Astrocyte (in vitro differentiated cells and primary cell): ENCODE measurements at regions not wholly inside any gene's neighbourhood (a gene's known extent, or its start where the extent isn't known, plus 50 kb on each side); places are given as distances from the start of the nearest gene placed in this dataset.

Experiments
- DNase-seq: peaks from one replicate; pipeline ENCODE4 v3.0.0-alpha.2; 2010; ENCODE audit warnings: low read depth
- FAIRE-seq: peaks from 2 replicates; lab custom pipeline; 2011; peaks lifted over from hg19 to GRCh38; lab: Jason Lieb, UNC
- H2AFZ ChIP-seq: 2 replicates; pipeline ENCODE4 v1.6.0; 2012; ENCODE audit warnings: low read depth, low read length, inconsistent platforms
- H3K27ac ChIP-seq: 2 replicates; pipeline ENCODE4 v1.5.1; 2011; ENCODE audit warnings: low read depth, low read length, inconsistent platforms
- H3K27me3 ChIP-seq: 2 replicates; pipeline ENCODE4 v1.6.0; 2011; ENCODE audit warnings: low read length, inconsistent platforms; ENCODE audit not compliant: insufficient read depth
- H3K36me3 ChIP-seq: 2 replicates; pipeline ENCODE4 v1.5.1; 2011; ENCODE audit warnings: low read length, inconsistent platforms; ENCODE audit not compliant: insufficient read depth
- H3K4me1 ChIP-seq: 2 replicates; pipeline ENCODE4 v1.5.1; 2011; ENCODE audit warnings: low read length, inconsistent platforms; ENCODE audit not compliant: insufficient read depth
- H3K4me2 ChIP-seq: 2 replicates; pipeline ENCODE4 v1.6.0; 2012; ENCODE audit warnings: low read length, inconsistent platforms
- H3K4me3 ChIP-seq: 2 replicates; pipeline ENCODE4 v1.5.1; 2011; ENCODE audit warnings: low read depth, mild to moderate bottlenecking, low read length, inconsistent platforms; ENCODE audit not compliant: insufficient read depth
- H3K79me2 ChIP-seq: 2 replicates; pipeline ENCODE4 v1.6.0; 2012; ENCODE audit warnings: mild to moderate bottlenecking, low read length, inconsistent platforms; ENCODE audit not compliant: insufficient read depth
- H3K9ac ChIP-seq: 2 replicates; pipeline ENCODE4 v1.6.0; 2012; ENCODE audit warnings: mild to moderate bottlenecking, low read length, inconsistent platforms
- H3K9me3 ChIP-seq: 2 replicates; pipeline ENCODE4 v1.5.1; 2012; ENCODE audit warnings: low read depth, mild to moderate bottlenecking, low read length, inconsistent platforms; ENCODE audit not compliant: insufficient read depth
- H4K20me1 ChIP-seq: 2 replicates; pipeline ENCODE4 v1.6.0; 2012; ENCODE audit warnings: low read length, inconsistent platforms; ENCODE audit not compliant: insufficient read depth
- H3K27ac Mint-ChIP-seq: one replicate; pipeline ENCODE4 v1.8.0; 2021; ENCODE audit warnings: mild to moderate bottlenecking, mixed read lengths; ENCODE audit not compliant: unreplicated experiment
- H3K27me3 Mint-ChIP-seq: one replicate; pipeline ENCODE4 v1.8.0; 2021; ENCODE audit warnings: low read depth, mixed read lengths; ENCODE audit not compliant: unreplicated experiment
- H3K36me3 Mint-ChIP-seq: one replicate; pipeline ENCODE4 v1.8.0; 2021; ENCODE audit warnings: low read depth, mixed read lengths; ENCODE audit not compliant: unreplicated experiment
- H3K4me1 Mint-ChIP-seq: one replicate; pipeline ENCODE4 v1.8.0; 2021; ENCODE audit warnings: low read depth, mixed read lengths; ENCODE audit not compliant: unreplicated experiment
- H3K4me3 Mint-ChIP-seq: one replicate; pipeline ENCODE4 v1.8.0; 2021; ENCODE audit warnings: mild to moderate bottlenecking, moderate library complexity, mixed read lengths; ENCODE audit not compliant: unreplicated experiment
- H3K9me3 Mint-ChIP-seq: one replicate; pipeline ENCODE4 v1.8.0; 2021; ENCODE audit warnings: mild to moderate bottlenecking, mixed read lengths; ENCODE audit not compliant: unreplicated experiment
- CTCF ChIP-seq: IDR thresholded peaks from 2 replicates; pipeline ENCODE4 v1.5.1; 2011; ENCODE audit warnings: low read depth, mild to moderate bottlenecking, inconsistent platforms, low read length, moderate library complexity; ENCODE audit not compliant: insufficient read depth
- EZH2 ChIP-seq: IDR thresholded peaks from 2 replicates; pipeline ENCODE4 v1.6.1; 2012; ENCODE audit warnings: mild to moderate bottlenecking, low read length, inconsistent platforms; ENCODE audit not compliant: insufficient read depth

DNA sequence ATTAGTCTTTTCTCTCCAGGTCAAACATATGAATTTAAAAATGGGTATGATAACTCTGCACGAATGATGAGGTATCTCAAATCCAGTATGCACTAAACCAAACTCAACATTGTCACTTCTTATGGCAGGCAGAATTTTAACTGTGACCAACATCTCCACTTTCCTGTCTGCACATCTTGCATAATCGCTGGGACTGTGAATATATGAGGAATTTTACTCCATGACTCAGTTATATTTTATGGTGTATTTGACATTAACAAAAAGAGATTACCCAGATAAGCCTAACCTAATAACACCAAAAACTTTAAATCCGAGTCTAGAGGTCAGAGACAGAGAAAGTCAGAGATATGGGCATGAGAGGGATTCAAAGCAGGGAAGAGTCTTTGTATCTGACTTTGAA lies 454.5 kb upstream of the SEMA3D start:
- H3K36me3 Mint-ChIP-seq = no peaks in the 10 kb centered on the region
- no peaks in the 10 kb centered on the region for H3K27me3 ChIP-seq
- no peak overlapping the region for H2AFZ ChIP-seq
- no peaks in the 10 kb centered on the region for H3K9me3 Mint-ChIP-seq
- no peaks in the 10 kb centered on the region for H4K20me1 ChIP-seq
- no peaks in the 10 kb centered on the region for H3K36me3 ChIP-seq
- H3K4me2 ChIP-seq = no peak overlapping the region
- H3K27ac ChIP-seq = no peak overlapping the region
- H3K4me1 Mint-ChIP-seq = no peaks in the 10 kb centered on the region
- no peaks in the 10 kb centered on the region for H3K4me1 ChIP-seq
- H3K27ac Mint-ChIP-seq = no peak overlapping the region
- no peak for DNase-seq
- no peaks in the 10 kb centered on the region for H3K79me2 ChIP-seq
- no peaks in the 10 kb centered on the region for H3K27me3 Mint-ChIP-seq
- TF ChIP-seq CTCF = no peak
- TF ChIP-seq EZH2 = no peak
- no peak overlapping the region for H3K4me3 ChIP-seq
- FAIRE-seq = no peak
- no peaks in the 10 kb centered on the region for H3K9me3 ChIP-seq
- H3K4me3 Mint-ChIP-seq = no peak overlapping the region
- no peak overlapping the region for H3K9ac ChIP-seq

- H3K27me3 ChIP-seq = no peaks in the 10 kb centered on the region
- Mint-ChIP-seq H3K27ac (no peak overlapping the region), H3K9me3 (no peaks in the 10 kb centered on the region), H3K4me3 (no peak overlapping the region), H3K4me1 (no peaks in the 10 kb centered on the region), H3K27me3 (no peaks in the 10 kb centered on the region), H3K36me3 (no peaks in the 10 kb centered on the region)
- no peak overlapping the region for H3K4me3 ChIP-seq
- no peaks in the 10 kb centered on the region for H3K79me2 ChIP-seq
- no peaks in the 10 kb centered on the region for H3K9me3 ChIP-seq
- no peak overlapping the region for H3K4me2 ChIP-seq
- FAIRE-seq (no peak), DNase-seq (no peak)
- H3K4me1 ChIP-seq = no peaks in the 10 kb centered on the region
- no peak overlapping the region for H3K27ac ChIP-seq
- no peak overlapping the region for H3K9ac ChIP-seq
- H2AFZ ChIP-seq = no peak overlapping the region
- H4K20me1 ChIP-seq = no peaks in the 10 kb centered on the region
- H3K36me3 ChIP-seq = no peaks in the 10 kb centered on the region
- TF ChIP-seq EZH2 (no peak), CTCF (no peak)
These were observed 451.5 kb upstream of the SEMA3D start for GRCh38 chr7:85638394-85638793.

- Mint-ChIP-seq H3K4me1 (peaks cover 1% of the 10 kb centered on the region), H3K36me3 (no peaks in the 10 kb centered on the region), H3K27ac (no peak overlapping the region), H3K27me3 (no peaks in the 10 kb centered on the region), H3K9me3 (no peaks in the 10 kb centered on the region), H3K4me3 (no peak overlapping the region)
- H3K36me3 ChIP-seq = no peaks in the 10 kb centered on the region
- no peak overlapping the region for H3K4me3 ChIP-seq
- FAIRE-seq = no peak
- no peak overlapping the region for H2AFZ ChIP-seq
- no peaks in the 10 kb centered on the region for H3K4me1 ChIP-seq
- no peaks in the 10 kb centered on the region for H3K79me2 ChIP-seq
- H3K27me3 ChIP-seq = no peaks in the 10 kb centered on the region
- no peak overlapping the region for H3K9ac ChIP-seq
- H3K27ac ChIP-seq = no peak overlapping the region
- no peak overlapping the region for H3K4me2 ChIP-seq
- no peak for TF ChIP-seq EZH2
- no peak for TF ChIP-seq CTCF
- DNase-seq = no peak
- H4K20me1 ChIP-seq = no peaks in the 10 kb centered on the region
- H3K9me3 ChIP-seq = no peaks in the 10 kb centered on the region
These were observed 448.1 kb upstream of the SEMA3D start for GRCh38 chr7:85634951-85635350.
